WI38 (cell line): ENCODE measurements at regions not wholly inside any gene's neighbourhood (a gene's known extent, or its start where the extent isn't known, plus 50 kb on each side); places are given as distances from the start of the nearest gene placed in this dataset.

Source experiments
- H3K4me3 ChIP-seq: 2 replicates; pipeline ENCODE4 v1.5.1; 2011; ENCODE audit warnings: low read depth, mild to moderate bottlenecking, control low read depth, low read length
- TF ChIP-seq, protein P1 (sequence below): IDR thresholded peaks from 2 replicates; pipeline ENCODE4 v1.5.1; 2012; ENCODE audit warnings: low read depth, mild to moderate bottlenecking, control low read depth, low read length

DNA sequence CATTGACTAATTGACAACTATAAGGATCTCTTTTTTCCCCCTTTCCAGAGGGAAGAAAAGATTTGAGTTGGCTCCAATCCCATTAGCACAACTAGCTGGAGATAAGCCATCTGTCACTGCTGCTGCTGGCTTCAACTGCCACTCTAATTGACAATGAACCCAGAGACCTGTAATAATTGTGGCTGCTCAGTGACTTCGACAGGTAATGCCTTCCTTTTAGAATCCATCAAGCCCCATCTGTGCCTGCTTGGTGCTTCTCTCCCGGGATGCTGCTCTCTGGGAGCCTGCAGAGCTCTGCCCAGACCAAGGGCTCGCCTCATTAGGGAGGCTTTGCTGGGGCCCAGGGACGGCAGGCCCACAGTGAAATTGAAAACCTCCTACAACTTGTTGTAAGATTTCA lies 376.7 kb upstream of the SOX11 start:
- TF ChIP-seq, protein P1, sequence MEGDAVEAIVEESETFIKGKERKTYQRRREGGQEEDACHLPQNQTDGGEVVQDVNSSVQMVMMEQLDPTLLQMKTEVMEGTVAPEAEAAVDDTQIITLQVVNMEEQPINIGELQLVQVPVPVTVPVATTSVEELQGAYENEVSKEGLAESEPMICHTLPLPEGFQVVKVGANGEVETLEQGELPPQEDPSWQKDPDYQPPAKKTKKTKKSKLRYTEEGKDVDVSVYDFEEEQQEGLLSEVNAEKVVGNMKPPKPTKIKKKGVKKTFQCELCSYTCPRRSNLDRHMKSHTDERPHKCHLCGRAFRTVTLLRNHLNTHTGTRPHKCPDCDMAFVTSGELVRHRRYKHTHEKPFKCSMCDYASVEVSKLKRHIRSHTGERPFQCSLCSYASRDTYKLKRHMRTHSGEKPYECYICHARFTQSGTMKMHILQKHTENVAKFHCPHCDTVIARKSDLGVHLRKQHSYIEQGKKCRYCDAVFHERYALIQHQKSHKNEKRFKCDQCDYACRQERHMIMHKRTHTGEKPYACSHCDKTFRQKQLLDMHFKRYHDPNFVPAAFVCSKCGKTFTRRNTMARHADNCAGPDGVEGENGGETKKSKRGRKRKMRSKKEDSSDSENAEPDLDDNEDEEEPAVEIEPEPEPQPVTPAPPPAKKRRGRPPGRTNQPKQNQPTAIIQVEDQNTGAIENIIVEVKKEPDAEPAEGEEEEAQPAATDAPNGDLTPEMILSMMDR = no peak
- no peak overlapping the region for H3K4me3 ChIP-seq

DNA sequence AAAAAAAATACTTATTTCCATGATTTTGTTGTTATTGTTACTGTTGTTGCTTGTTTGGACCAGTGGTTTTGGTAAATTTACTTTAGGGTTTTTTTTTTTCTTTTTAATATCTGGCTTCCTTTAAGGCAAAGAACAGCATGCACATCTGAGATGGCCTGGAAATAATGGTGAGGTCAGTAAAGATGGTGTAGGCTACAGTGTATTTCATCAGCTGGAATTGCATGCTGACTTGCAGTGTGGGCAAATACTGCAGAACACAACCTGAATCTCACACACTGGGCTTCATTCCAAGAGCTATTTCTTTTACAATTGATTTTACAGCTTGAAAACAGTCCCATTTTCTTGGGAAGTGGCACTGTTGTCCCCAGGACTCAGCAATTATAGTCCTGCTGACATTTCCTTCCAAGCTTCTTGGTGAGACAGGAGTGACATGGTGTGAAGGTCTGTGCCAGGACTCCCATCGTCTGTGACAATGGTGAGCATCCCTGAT lies 376.1 kb upstream of the SOX11 start:
- H3K4me3 ChIP-seq = no peak overlapping the region
- TF ChIP-seq, protein P1 = no peak

DNA sequence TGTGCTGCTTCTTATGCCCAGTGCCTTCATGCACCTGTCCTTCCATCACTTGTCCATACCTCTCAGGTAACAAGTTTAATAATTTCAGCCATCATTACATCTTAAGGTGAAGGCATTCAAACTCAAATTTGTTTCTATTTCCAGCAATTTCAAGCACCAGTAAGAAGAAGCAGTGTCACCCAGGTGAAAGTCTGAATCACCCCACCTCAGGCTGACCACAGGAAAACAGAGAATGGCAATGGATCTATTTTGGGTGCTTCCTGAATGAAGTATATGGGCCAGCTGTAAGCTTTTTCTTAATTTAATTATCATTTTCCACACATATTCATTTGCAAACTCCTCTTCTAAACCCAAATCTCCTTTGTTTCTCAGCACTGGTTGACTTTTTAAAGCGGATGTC lies 372.7 kb upstream of the SOX11 start:
- no peak overlapping the region for H3K4me3 ChIP-seq
- TF ChIP-seq, protein P1 = no peak

DNA sequence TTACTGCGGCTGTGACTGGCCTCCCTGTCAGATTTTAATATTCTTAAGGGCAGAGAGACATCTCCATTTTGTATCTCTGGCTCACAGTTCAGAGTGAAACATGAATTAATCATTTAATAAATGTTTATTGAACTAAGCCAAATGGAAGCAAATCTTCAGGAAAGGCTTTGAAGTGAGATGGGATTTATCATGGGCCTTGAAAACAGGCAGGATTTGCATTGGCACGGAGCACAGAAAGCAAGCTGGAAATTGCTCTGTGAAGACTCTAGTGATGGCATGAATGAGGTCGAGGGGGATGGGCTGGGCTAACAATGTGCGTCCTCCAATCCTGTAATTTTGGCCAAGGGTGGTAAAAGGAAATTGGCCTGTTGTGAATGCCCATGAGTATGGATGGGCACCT lies 369.8 kb upstream of the SOX11 start:
- TF ChIP-seq, protein P1 = no peak
- no peak overlapping the region for H3K4me3 ChIP-seq

DNA sequence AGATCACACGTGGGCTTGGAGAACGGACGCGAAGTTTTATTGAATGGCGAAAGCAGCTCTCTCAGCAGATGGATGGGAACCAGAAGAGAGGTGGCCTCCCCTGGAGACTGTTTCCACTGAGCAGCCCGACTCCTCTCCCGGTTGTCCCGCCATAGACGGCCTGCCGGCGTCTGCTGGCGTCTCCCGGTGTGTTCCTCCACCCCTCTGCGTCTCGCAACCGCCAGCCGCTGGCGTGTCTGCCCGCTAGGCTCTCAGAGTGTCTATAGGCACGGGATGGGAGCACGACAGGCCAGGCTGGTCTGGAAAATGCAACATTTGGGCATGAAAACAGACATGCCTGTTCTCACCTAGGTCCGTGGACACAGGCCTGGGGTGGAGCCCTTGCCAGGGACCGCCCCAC lies 366.7 kb upstream of the SOX11 start:
- TF ChIP-seq, protein P1 = no peak
- no peak overlapping the region for H3K4me3 ChIP-seq

DNA sequence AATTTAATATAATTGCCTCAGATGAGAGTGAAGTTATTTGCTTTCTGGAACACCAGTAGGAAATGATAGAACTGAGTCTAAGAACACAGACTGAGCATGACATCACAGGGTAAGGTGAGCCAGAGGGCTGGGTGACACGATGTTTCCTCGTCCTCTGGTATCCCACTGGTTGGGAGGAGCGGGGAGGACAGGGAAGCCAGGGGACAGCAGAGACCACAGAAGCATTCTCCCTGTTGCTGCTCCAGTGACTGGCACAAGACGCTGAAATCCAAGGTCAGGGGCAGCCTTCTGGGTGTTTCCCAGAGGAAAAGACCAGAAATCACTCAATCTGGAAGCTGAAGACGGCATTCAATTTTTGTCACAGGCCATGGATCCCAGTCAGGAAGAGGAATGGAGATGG lies 363.4 kb upstream of the SOX11 start:
- no peak overlapping the region for H3K4me3 ChIP-seq
- TF ChIP-seq, protein P1 = no peak

DNA sequence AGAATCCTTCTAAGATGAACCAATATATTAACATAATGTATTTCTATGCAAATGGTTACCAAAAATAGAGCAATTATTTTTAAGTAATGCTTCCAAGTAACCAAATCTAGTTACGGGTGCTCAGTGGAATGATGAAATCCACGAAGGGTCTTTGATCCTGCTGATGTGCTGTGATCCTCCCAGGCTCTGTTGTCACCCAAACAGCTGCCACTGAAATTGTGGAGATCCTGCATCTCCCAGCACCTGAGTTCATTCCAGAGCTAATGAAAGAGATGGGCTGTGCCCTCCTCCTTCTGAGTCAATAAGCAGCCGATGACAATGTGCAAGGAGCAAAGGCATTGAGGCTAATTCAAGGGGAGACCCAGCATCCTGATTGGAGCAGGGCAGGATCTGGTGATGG lies 362.4 kb upstream of the SOX11 start:
- TF ChIP-seq, protein P1 = no peak
- H3K4me3 ChIP-seq = no peak overlapping the region
